Activated naive CD4-positive, alpha-beta T cell treated with anti-CD3 and anti-CD28 coated beads for 36 hours (primary cell): ENCODE measurements at regions not wholly inside any gene's neighbourhood (a gene's known extent, or its start where the extent isn't known, plus 50 kb on each side); places are given as distances from the start of the nearest gene placed in this dataset.
"Not testable (repeated sequence)": the region's sequence is repeated elsewhere in the genome, so short reads cannot be mapped to it uniquely, and the experiment has no call there.

Experiments
- CTCF ChIA-PET: fragments of 350-600 bp; sonication (Branson Sonifier 250); formaldehyde crosslinking; loops from one replicate; lab custom pipeline; 2021; ENCODE audit warnings: antibody characterized with exemption; lab: Charles Lee
- DNase-seq: peaks from one replicate; pipeline ENCODE4 v3.0.0-alpha.2; 2020
- H3K27ac Mint-ChIP-seq: one replicate; pipeline ENCODE4 v1.8.0; 2021; ENCODE audit warnings: mild to moderate bottlenecking, mixed read lengths
- H3K27me3 Mint-ChIP-seq: one replicate; pipeline ENCODE4 v1.8.0; 2021; ENCODE audit warnings: low read depth, mixed read lengths
- H3K36me3 Mint-ChIP-seq: one replicate; pipeline ENCODE4 v1.8.0; 2021; ENCODE audit warnings: low read depth, mixed read lengths
- H3K4me1 Mint-ChIP-seq: one replicate; pipeline ENCODE4 v1.8.0; 2021; ENCODE audit warnings: low read depth, mixed read lengths
- H3K4me3 Mint-ChIP-seq: one replicate; pipeline ENCODE4 v1.8.0; 2021; ENCODE audit warnings: mild to moderate bottlenecking, moderate library complexity, mixed read lengths
- H3K9me3 Mint-ChIP-seq: one replicate; pipeline ENCODE4 v1.8.0; 2021; ENCODE audit warnings: mixed read lengths
- intact Hi-C: fragments of 100-400 bp; cut with micrococcal nuclease; formaldehyde crosslinking; loops from one replicate; pipeline ENCODE4 v1.15.1; 2023

DNA sequence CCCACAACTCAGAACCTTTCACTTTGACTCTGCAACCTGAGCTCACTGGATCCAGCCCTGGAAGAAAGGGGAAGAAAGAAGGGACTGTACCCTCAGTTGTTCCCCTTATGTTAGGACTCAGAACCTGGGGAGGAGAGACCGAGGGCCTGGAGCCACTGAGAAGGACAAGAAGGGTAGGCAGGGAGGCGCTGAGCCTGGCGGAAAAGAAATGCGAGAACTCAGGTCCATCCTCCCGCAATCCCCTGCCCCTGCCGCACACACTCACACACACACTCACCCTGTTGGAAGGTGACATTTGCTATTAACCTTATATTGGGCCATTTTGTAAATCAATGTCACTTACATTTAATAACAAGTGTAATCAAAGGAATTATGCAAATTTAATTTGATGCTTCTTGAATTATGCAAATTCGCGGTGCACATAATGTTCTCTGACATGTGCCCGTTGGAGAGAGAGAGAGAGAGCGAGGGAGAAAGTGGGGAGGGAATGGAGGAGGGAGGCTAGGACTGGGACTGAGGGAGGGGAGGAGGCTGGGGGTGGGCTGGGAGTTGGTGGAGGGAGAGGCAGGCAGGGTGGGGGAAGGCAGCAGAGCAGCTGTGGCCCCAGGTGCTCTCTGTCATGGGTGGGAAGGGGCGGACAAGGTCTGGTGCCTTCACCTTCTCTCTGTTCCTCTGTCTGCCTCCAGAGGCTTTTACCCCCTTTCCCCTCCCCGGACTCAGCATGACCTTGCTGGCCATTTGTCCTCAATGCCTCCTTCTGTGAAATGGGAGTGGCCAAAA lies 99.6 kb upstream of the PAX2 start:
- H3K27me3 Mint-ChIP-seq = peaks cover 56% of the 10 kb centered on the region
- no peak for DNase-seq
- intact Hi-C loops = no loop called here
- H3K36me3 Mint-ChIP-seq = no peaks in the 10 kb centered on the region
- peaks cover 2% of the 10 kb centered on the region for H3K4me1 Mint-ChIP-seq
- no peaks in the 10 kb centered on the region for H3K9me3 Mint-ChIP-seq
- CTCF ChIA-PET = no interaction called here
- no peak overlapping the region for H3K27ac Mint-ChIP-seq
- no peak overlapping the region for H3K4me3 Mint-ChIP-seq

DNA sequence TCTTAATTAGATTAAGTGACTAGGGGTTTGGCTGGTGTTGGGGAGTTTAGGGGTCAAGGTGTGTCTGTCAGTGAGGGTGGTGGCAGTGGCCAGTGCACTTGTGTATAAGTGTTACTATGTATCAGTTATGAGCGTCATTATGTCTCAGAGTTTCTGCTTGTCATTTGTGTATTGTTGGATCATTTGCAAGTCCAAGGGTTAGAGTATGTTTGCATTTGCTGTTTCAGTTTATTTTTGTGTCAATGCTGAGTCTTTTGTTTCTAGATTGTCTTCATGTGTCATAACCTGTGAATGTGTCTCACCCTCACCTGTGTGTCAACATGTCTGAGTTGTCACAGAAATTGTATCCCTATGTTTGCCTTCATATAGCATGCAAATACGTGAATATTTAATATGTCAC lies 97.5 kb upstream of the PAX2 start:
- H3K4me1 Mint-ChIP-seq = no peaks in the 10 kb centered on the region
- no peak overlapping the region for H3K4me3 Mint-ChIP-seq
- peaks cover 51% of the 10 kb centered on the region for H3K27me3 Mint-ChIP-seq
- no peak for DNase-seq
- H3K27ac Mint-ChIP-seq = no peak overlapping the region
- CTCF ChIA-PET = no interaction called here
- intact Hi-C loops = no loop called here
- H3K9me3 Mint-ChIP-seq = no peaks in the 10 kb centered on the region
- H3K36me3 Mint-ChIP-seq = no peaks in the 10 kb centered on the region

DNA sequence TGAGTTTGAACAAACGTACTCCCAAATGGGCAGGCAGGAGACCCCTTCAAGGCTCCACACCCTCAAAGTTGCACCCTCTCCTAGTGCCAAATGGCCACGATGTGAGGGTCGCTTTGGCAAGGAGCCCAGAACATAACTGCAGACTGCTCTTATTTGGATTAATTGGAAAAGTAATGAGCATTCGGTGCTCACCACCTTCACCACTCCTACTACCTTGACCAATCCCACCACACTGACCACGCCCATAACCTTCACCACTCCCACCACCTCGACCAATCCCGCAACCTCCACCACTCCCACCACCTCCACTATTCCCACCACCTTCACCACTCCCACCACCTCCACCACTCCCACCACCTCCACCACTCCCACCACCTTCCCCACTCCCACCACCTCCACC lies 94.7 kb upstream of the PAX2 start:
- no peaks in the 10 kb centered on the region for H3K36me3 Mint-ChIP-seq
- no peak overlapping the region for H3K4me3 Mint-ChIP-seq
- intact Hi-C loops = loop anchor here (10.0 kb wide), 1 partner anchor 574 kb away; the partner anchor contains the start of gene LBX1
- CTCF ChIA-PET = no interaction called here
- no peaks in the 10 kb centered on the region for H3K9me3 Mint-ChIP-seq
- H3K4me1 Mint-ChIP-seq = peaks cover 18% of the 10 kb centered on the region
- peaks cover 59% of the 10 kb centered on the region for H3K27me3 Mint-ChIP-seq
- no peak overlapping the region for H3K27ac Mint-ChIP-seq
- no peak for DNase-seq

DNA sequence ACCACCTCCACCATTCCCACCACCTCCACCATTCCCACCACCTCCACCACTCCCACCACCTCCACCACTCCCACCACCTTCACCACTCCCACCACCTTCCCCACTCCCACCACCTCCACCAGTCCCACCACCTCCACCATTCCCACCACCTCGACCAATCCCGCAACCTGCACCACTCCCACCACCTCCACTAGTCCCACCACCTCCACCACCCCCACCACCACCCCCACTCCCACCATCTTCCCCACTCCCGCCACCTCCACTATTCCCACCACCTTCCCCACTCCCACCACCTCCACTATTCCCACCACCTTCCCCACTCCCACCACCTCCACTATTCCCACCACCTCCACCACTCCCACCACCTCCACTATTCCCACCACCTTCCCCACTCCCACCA lies 94.3 kb upstream of the PAX2 start:
- CTCF ChIA-PET, H3K9me3 Mint-ChIP-seq: not testable (repeated sequence)
- intact Hi-C loops = loop anchor here (10.0 kb wide), 1 partner anchor 574 kb away; the partner anchor contains the start of gene LBX1

DNA sequence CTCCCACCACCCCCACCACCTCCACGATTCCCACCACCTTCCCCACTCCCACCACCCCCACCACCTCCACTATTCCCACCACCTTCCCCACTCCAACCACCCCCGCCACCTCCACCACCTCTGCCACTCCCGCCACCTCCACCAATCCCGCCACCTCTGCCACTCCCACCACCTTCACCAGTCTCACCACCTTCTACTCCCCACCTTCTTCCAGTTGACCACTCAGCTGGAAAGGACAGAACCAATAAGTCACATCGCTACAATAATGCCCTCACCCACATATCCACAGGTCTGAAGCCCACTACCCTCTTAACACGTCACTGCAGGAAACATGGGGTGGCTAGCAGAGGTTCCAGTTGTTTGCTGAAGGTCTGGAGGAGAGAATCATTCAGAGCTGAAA lies 93.5 kb upstream of the PAX2 start:
- no peak overlapping the region for H3K4me3 Mint-ChIP-seq
- DNase-seq = no peak
- CTCF ChIA-PET = interaction anchor here (1.2 kb wide), 1 partner anchor 89 kb away, joined by 4 read pairs; no protein-coding TSS in a partner anchor
- intact Hi-C loops = loop anchor here (10.0 kb wide), 1 partner anchor 573 kb away; the partner anchor contains the start of gene LBX1
- H3K36me3 Mint-ChIP-seq = no peaks in the 10 kb centered on the region
- H3K9me3 Mint-ChIP-seq = no peaks in the 10 kb centered on the region
- peaks cover 21% of the 10 kb centered on the region for H3K4me1 Mint-ChIP-seq
- no peak overlapping the region for H3K27ac Mint-ChIP-seq
- H3K27me3 Mint-ChIP-seq = peaks cover 56% of the 10 kb centered on the region

More for the DNA sequence above, 94.3 kb upstream of the PAX2 start:
- not testable (repeated sequence) for H3K4me3 Mint-ChIP-seq, DNase-seq, H3K27ac Mint-ChIP-seq, H3K36me3 Mint-ChIP-seq
- Mint-ChIP-seq H3K27me3 (peaks cover 61% of the 10 kb centered on the region), H3K4me1 (peaks cover 21% of the 10 kb centered on the region)

DNA sequence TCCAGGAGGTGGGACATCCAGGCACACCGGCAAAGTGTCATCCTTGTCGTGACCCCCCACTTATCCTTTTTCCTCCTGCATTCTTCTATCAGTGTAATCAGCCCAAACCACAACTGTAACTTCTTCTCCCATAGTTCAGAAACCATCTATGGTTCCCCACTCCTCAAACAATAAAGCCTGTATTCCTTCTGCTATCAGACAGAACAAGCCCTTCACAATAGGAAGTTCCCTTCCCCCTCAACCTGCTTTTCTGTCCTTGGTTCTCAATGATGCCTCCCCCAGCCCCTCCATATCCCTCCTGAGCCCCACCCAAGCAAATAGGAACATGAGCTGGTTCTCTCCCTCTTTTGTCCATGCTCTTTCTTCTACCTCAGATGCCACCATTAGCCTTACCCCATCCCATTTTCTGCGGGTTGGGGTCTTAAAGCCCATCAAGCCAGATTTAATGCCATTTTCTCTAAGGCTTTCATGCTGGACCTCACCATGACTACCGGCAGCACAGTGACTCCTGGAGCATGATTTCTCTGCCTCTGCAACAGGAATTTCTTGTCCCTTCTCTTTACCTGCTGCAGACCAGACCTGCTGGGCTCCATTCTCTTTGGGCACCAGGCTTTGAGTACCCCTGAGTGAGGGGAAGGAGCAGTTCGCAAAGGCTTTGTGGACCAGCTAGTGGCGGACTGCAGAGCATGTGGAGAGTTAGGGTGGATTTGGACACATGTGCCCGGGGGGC lies 92.8 kb upstream of the PAX2 start:
- Mint-ChIP-seq H3K36me3 (no peaks in the 10 kb centered on the region), H3K4me1 (peaks cover 21% of the 10 kb centered on the region), H3K27ac (no peak overlapping the region), H3K9me3 (no peaks in the 10 kb centered on the region), H3K4me3 (no peak overlapping the region), H3K27me3 (peaks cover 61% of the 10 kb centered on the region)
- no peak for DNase-seq
- CTCF ChIA-PET = interaction anchor here (1.2 kb wide), 1 partner anchor 90 kb away, joined by 4 read pairs; no protein-coding TSS in a partner anchor
- intact Hi-C loops = loop anchor here (10.0 kb wide), 1 partner anchor 572 kb away; the partner anchor contains the start of gene LBX1

DNA sequence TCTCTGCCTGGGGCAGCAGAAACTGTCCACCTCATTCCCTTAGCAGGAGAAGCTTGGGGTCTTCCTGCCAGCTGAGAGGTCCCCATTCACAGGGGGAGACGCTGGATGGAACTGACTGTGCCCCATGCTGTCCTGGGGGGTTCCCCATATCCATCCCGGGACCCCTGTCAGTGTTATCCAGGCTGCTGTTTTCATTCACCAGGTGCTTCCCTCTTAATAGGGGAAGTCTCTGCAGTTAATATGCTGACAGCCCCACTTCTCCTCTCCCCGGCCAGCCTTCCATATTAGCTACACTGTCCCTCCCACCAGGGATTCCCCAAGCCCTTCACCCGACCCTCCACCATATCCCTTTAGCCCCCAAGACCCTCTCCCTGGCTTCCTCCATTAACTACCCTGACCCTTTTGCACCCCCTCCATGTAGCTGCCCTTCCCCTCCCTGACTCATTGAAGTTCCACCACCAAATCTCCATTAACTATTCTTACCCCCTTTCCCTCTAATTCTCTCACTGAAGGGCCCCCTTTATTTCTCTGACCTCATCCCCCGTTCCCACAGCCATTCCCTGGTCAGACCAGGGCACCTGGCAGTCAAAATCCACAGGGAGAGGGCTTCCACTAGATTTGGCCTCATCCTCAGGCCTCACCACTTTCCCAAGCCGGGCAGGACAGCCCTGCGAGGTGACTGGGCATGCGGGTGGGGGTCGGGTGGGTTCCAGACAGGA lies 92.0 kb upstream of the PAX2 start:
- CTCF ChIA-PET = interaction anchor here (1.2 kb wide), 1 partner anchor 90 kb away, joined by 4 read pairs; no protein-coding TSS in a partner anchor
- intact Hi-C loops = loop anchor here (10.0 kb wide), 1 partner anchor 571 kb away; the partner anchor contains the start of gene LBX1
- Mint-ChIP-seq H3K4me3 (peak overlapping the region; percentile 16), H3K36me3 (no peaks in the 10 kb centered on the region), H3K27ac (no peak overlapping the region), H3K4me1 (peaks cover 21% of the 10 kb centered on the region), H3K9me3 (no peaks in the 10 kb centered on the region), H3K27me3 (peaks cover 64% of the 10 kb centered on the region)
- DNase-seq = no peak

DNA sequence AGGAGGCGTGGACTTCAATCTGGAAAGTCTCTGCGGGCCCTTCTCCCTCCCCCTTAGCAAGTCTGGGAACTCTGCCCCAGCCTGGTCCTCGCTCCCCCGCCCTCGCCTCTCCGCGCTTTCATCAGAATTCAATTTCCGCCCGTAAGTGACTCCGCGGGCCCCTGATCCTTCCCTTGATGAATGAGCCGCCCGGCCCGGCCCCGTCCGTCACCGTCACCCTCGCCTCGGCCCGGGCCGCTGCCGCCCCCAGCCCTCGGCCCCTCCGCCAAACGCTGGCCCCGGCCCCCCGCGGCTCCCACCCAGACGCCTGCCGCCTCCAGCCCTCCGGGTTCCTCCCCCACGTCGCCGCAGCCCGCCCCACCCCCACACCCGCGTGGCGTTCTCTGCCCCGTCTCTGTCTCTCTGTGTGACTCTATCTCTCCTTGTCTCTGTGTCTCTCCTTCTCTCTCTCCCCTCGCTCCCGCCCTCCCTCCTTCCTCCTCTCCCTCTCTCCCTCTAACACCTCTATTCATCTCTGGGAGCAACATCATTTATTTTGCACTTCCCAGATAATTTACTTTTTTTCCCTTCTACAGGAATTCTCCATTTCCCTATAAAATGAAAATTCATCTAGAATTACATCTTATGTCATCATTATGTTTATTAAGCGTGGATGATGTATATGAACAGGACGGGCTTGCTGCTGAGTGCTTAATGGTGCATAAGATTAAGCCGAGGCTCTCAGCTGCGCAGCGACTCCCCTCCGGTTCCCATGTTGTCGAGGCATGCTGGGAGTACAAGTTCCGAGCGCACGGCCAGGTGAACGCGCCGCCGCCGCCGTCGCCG lies 91.2 kb upstream of the PAX2 start:
- DNase-seq = peak; percentile 71
- Mint-ChIP-seq H3K27me3 (peaks cover 61% of the 10 kb centered on the region), H3K4me3 (peak overlapping the region; percentile 71), H3K4me1 (peaks cover 23% of the 10 kb centered on the region), H3K27ac (no peak overlapping the region), H3K36me3 (no peaks in the 10 kb centered on the region), H3K9me3 (no peaks in the 10 kb centered on the region)
- CTCF ChIA-PET = no interaction called here
- intact Hi-C loops = loop anchor here (10.0 kb wide), 1 partner anchor 571 kb away; the partner anchor contains the start of gene LBX1

DNA sequence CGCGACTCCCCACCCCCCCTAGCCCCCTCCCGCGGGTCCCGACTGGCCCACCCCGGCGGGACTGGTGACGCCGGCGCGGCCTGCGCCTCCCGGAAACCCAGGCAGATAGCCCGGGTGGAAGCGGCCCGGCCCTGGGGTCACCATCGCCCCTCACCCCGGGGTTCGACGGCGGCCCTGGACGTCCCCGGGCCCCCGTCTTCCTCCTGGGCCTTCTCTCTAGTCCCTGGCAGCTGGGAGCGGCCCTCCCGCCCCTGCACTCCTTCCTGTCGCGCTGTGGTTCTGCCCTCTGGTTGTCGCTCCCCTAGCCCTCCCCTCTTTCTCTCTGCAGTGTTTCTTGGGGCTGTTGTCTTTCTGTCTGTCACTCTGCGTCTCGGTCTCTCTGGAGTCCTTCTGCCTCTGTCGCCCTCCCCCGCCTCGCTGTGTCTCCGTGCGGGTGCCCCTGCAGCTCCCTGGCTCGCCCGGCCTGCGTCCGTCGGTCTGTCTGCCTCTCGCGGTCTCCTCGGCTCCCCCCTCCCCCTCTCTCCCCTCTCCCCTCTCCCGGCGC lies 90.5 kb upstream of the PAX2 start:
- peaks cover 65% of the 10 kb centered on the region for H3K27me3 Mint-ChIP-seq
- H3K36me3 Mint-ChIP-seq = no peaks in the 10 kb centered on the region
- H3K4me1 Mint-ChIP-seq = peaks cover 24% of the 10 kb centered on the region
- DNase-seq = peak; percentile 54
- intact Hi-C loops = loop anchor here (1.0 to 10.0 kb wide), 3 partner anchors 87 to 570 kb away; partner anchors contain the start of gene LBX1
- no peak overlapping the region for H3K27ac Mint-ChIP-seq
- CTCF ChIA-PET = no interaction called here
- H3K9me3 Mint-ChIP-seq = no peaks in the 10 kb centered on the region
- peak overlapping the region; percentile 71 for H3K4me3 Mint-ChIP-seq

DNA sequence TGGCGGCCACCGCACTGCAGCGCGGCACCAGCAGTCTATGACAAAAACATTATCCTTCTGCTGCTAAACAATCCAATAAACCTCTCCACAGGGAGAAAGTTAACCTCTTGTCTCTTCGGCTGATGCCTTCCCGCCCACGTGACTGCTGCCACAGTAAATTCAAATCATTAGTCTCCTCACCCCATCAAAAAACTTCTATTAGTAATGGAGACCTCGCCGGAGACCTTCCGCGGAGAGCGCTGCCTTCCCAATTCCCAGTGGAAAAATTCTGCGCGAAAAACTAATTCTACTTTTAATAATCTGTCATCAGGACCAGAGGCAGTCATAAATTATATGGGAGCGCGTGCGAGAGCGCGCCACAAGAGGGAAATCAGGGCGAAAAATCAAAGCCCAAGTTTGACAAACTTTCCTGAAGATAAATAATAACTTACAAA lies 90.0 kb upstream of the PAX2 start:
- no peak for DNase-seq
- H3K4me3 Mint-ChIP-seq = peak overlapping the region; percentile 66
- no peaks in the 10 kb centered on the region for H3K36me3 Mint-ChIP-seq
- H3K27me3 Mint-ChIP-seq = peaks cover 67% of the 10 kb centered on the region
- H3K27ac Mint-ChIP-seq = no peak overlapping the region
- intact Hi-C loops = loop anchor here (1.0 to 10.0 kb wide), 3 partner anchors 87 to 569 kb away; partner anchors contain the start of gene LBX1
- no peaks in the 10 kb centered on the region for H3K9me3 Mint-ChIP-seq
- CTCF ChIA-PET = no interaction called here
- H3K4me1 Mint-ChIP-seq = peaks cover 24% of the 10 kb centered on the region
